ENCODE measurements at regions not wholly inside any gene's neighbourhood (a gene's known extent, or its start where the extent isn't known, plus 50 kb on each side); places are given as distances from the start of the nearest gene placed in this dataset.

- Mint-ChIP-seq H3K27me3 (ENCODE audit: unreplicated experiment) (no peaks in the 10 kb centered on the region), H3K4me3 (ENCODE audit: unreplicated experiment) (no peak overlapping the region), H3K27ac (ENCODE audit: unreplicated experiment) (no peak overlapping the region), H3K4me1 (ENCODE audit: unreplicated experiment) (no peaks in the 10 kb centered on the region), H3K9me3 (ENCODE audit: unreplicated experiment) (no peaks in the 10 kb centered on the region), H3K36me3 (ENCODE audit: unreplicated experiment) (no peaks in the 10 kb centered on the region)
- TF ChIP-seq CTCF (IDR thresholded peaks at IDR 0.05) = no peak
- DNase-seq (ENCODE audit: extremely low spot score, unreplicated experiment) = no peak
Measured at GRCh38 chr5:24112420-24112819, 532.4 kb downstream of the CDH10 start.

GRCh38 chr5:24118351-24118750, 526.4 kb downstream of the CDH10 start:
- no peak for TF ChIP-seq CTCF (IDR thresholded peaks at IDR 0.05)
- DNase-seq (ENCODE audit: extremely low spot score, unreplicated experiment) = no peak
- H3K9me3 Mint-ChIP-seq (ENCODE audit: unreplicated experiment) = no peaks in the 10 kb centered on the region
- H3K36me3 Mint-ChIP-seq (ENCODE audit: unreplicated experiment) = no peaks in the 10 kb centered on the region
- H3K4me1 Mint-ChIP-seq (ENCODE audit: unreplicated experiment) = no peaks in the 10 kb centered on the region
- H3K4me3 Mint-ChIP-seq (ENCODE audit: unreplicated experiment) = no peak overlapping the region
- no peaks in the 10 kb centered on the region for H3K27me3 Mint-ChIP-seq (ENCODE audit: unreplicated experiment)
- no peak overlapping the region for H3K27ac Mint-ChIP-seq (ENCODE audit: unreplicated experiment)

GRCh38 chr5:24135536-24135935, 509.2 kb downstream of the CDH10 start:
- DNase-seq (ENCODE audit: extremely low spot score, unreplicated experiment) = no peak
- H3K36me3 Mint-ChIP-seq (ENCODE audit: unreplicated experiment) = no peaks in the 10 kb centered on the region
- no peak for TF ChIP-seq CTCF (IDR thresholded peaks at IDR 0.05)
- peaks cover 2% of the 10 kb centered on the region for H3K27me3 Mint-ChIP-seq (ENCODE audit: unreplicated experiment)
- H3K9me3 Mint-ChIP-seq (ENCODE audit: unreplicated experiment) = no peaks in the 10 kb centered on the region
- no peak overlapping the region for H3K27ac Mint-ChIP-seq (ENCODE audit: unreplicated experiment)
- no peaks in the 10 kb centered on the region for H3K4me1 Mint-ChIP-seq (ENCODE audit: unreplicated experiment)
- no peak overlapping the region for H3K4me3 Mint-ChIP-seq (ENCODE audit: unreplicated experiment)

GRCh38 chr5:24141046-24141445, 503.7 kb downstream of the CDH10 start:
- no peak for DNase-seq (ENCODE audit: extremely low spot score, unreplicated experiment)
- no peak for TF ChIP-seq CTCF (IDR thresholded peaks at IDR 0.05)
- H3K4me1 Mint-ChIP-seq (ENCODE audit: unreplicated experiment) = no peaks in the 10 kb centered on the region
- H3K27me3 Mint-ChIP-seq (ENCODE audit: unreplicated experiment) = no peaks in the 10 kb centered on the region
- H3K4me3 Mint-ChIP-seq (ENCODE audit: unreplicated experiment) = no peak overlapping the region
- no peaks in the 10 kb centered on the region for H3K9me3 Mint-ChIP-seq (ENCODE audit: unreplicated experiment)
- no peak overlapping the region for H3K27ac Mint-ChIP-seq (ENCODE audit: unreplicated experiment)
- no peaks in the 10 kb centered on the region for H3K36me3 Mint-ChIP-seq (ENCODE audit: unreplicated experiment)

- no peak overlapping the region for H3K27ac Mint-ChIP-seq (ENCODE audit: unreplicated experiment)
- H3K36me3 Mint-ChIP-seq (ENCODE audit: unreplicated experiment) = no peaks in the 10 kb centered on the region
- TF ChIP-seq CTCF (IDR thresholded peaks at IDR 0.05) = no peak
- no peak overlapping the region for H3K4me3 Mint-ChIP-seq (ENCODE audit: unreplicated experiment)
- DNase-seq (ENCODE audit: extremely low spot score, unreplicated experiment) = no peak
- H3K4me1 Mint-ChIP-seq (ENCODE audit: unreplicated experiment) = no peaks in the 10 kb centered on the region
- no peaks in the 10 kb centered on the region for H3K9me3 Mint-ChIP-seq (ENCODE audit: unreplicated experiment)
- no peaks in the 10 kb centered on the region for H3K27me3 Mint-ChIP-seq (ENCODE audit: unreplicated experiment)
Measured at GRCh38 chr5:24142341-24142740, 502.4 kb downstream of the CDH10 start.

Measured in osteocyte (in vitro differentiated cells).